GM19238 (cell line): ENCODE measurements at regions not wholly inside any gene's neighbourhood (a gene's known extent, or its start where the extent isn't known, plus 50 kb on each side); places are given as distances from the start of the nearest gene placed in this dataset.

Experiments
- DNase-seq: peaks from one replicate; pipeline ENCODE4 v3.0.0; 2011; ENCODE audit warnings: low spot score; ENCODE audit not compliant: insufficient read length

GRCh38 chr3:72244396-72244795, 459.4 kb upstream of the PROK2 start:
- no peak for DNase-seq

GRCh38 chr3:72242326-72242725, 457.4 kb upstream of the PROK2 start:
- no peak for DNase-seq

GRCh38 chr3:72241525-72241924, 456.6 kb upstream of the PROK2 start:
- no peak for DNase-seq

GRCh38 chr3:72240531-72240930, 455.6 kb upstream of the PROK2 start:
- no peak for DNase-seq

GRCh38 chr3:72238801-72239200, 453.9 kb upstream of the PROK2 start:
- DNase-seq: no peak

- DNase-seq: no peak
Measured at GRCh38 chr3:72238010-72238691, 453.2 kb upstream of the PROK2 start.

- no peak for DNase-seq
Measured at GRCh38 chr3:72237679-72238009, 452.7 kb upstream of the PROK2 start.

- no peak for DNase-seq
Measured at GRCh38 chr3:72234391-72234790, 449.4 kb upstream of the PROK2 start.

- DNase-seq: no peak
Measured at GRCh38 chr3:72233571-72233970, 448.6 kb upstream of the PROK2 start.

- no peak for DNase-seq
Measured at GRCh38 chr3:72232777-72233176, 447.8 kb upstream of the PROK2 start.

GRCh38 chr3:72232331-72232730, 447.4 kb upstream of the PROK2 start:
- no peak for DNase-seq

GRCh38 chr3:72231439-72232196, 446.7 kb upstream of the PROK2 start:
- no peak for DNase-seq

- DNase-seq: no peak
Measured at GRCh38 chr3:72230774-72231379, 445.9 kb upstream of the PROK2 start.

- no peak for DNase-seq
Measured at GRCh38 chr3:72229952-72230351, 445.0 kb upstream of the PROK2 start.

GRCh38 chr3:72227486-72228070, 442.6 kb upstream of the PROK2 start:
- DNase-seq: no peak

GRCh38 chr3:72224804-72225509, 440.0 kb upstream of the PROK2 start:
- no peak for DNase-seq

- no peak for DNase-seq
Measured at GRCh38 chr3:72223628-72224027, 438.7 kb upstream of the PROK2 start.

- no peak for DNase-seq
Measured at GRCh38 chr3:72223116-72223515, 438.2 kb upstream of the PROK2 start.

- no peak for DNase-seq
Measured at GRCh38 chr3:72222410-72222809, 437.5 kb upstream of the PROK2 start.

- DNase-seq: no peak
Measured at GRCh38 chr3:72220946-72221345, 436.0 kb upstream of the PROK2 start.

- no peak for DNase-seq
Measured at GRCh38 chr3:72219752-72220151, 434.8 kb upstream of the PROK2 start.

- DNase-seq: no peak
Measured at GRCh38 chr3:72217570-72217969, 432.6 kb upstream of the PROK2 start.
